HG02981 (cell line): ENCODE measurements at regions not wholly inside any gene's neighbourhood (a gene's known extent, or its start where the extent isn't known, plus 50 kb on each side); places are given as distances from the start of the nearest gene placed in this dataset.
"Not testable (repeated sequence)": the region's sequence is repeated elsewhere in the genome, so short reads cannot be mapped to it uniquely, and the experiment has no call there.

Experiments used
- ATAC-seq: cut with Tn5 transposase; IDR thresholded peaks from one replicate; pipeline ENCODE4 v1.9.1; 2021; ENCODE audit warnings: mild to moderate bottlenecking, moderate library complexity; ENCODE audit not compliant: unreplicated experiment

DNA sequence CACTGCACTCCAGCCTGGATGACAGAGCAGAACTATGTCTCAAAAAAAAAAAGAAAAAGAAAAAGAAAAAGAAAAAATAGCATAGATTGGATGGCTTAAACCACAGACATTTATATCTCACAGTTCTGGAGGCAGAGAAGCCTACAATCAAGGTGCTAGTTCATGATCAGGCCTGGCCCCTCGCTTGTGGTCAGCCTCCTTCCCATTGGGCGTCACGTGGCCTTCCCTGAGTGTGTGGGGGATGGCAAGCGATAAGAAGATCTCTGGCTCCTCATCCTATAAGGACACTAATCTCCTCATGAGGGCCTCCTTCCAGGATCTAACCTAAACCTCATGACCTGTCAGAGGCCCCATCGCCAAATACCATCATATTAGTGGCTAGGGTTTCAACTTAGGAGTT lies 320.2 kb upstream of the SPATA31A3 start:
- ATAC-seq: not testable (repeated sequence)

DNA sequence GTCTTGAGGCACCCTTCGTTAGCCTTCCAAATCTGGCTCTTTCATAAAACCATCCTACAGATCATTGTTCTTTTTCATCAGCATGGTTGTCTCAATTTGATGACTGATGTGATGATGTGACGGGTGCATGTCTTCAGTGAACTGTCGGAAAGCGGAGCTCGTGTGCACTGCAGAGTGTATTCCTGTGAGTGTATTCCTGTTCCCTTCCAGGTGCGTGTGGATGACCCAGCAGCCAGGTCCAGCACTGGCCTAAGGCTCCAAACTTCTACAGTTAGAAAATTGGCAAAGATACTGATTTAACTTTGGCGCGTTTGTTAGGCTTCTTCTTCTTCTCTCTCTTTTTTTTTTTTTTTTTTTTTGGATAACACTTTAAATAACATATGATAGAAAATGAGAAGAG lies 314.8 kb upstream of the SPATA31A3 start:
- ATAC-seq: not testable (repeated sequence)

DNA sequence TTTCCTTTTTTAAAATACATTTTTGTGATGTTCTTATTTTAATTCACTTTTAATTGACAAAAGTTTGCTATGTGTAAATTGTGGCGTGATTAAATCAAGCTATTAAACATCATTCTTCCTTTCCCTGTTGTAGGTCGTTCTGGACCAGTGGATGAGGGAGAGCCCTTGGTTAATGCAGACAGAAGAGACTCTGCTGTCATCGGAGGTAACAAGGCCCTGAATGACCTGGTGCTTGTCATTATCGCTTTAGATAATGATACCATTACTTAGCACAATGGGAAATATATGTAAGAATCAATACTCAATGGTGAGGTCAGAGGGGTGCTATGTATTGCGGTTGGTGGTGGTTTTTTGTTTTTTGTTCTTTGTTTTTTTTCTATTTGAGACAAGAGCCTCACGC lies 296.4 kb upstream of the SPATA31A3 start:
- not testable (repeated sequence) for ATAC-seq

DNA sequence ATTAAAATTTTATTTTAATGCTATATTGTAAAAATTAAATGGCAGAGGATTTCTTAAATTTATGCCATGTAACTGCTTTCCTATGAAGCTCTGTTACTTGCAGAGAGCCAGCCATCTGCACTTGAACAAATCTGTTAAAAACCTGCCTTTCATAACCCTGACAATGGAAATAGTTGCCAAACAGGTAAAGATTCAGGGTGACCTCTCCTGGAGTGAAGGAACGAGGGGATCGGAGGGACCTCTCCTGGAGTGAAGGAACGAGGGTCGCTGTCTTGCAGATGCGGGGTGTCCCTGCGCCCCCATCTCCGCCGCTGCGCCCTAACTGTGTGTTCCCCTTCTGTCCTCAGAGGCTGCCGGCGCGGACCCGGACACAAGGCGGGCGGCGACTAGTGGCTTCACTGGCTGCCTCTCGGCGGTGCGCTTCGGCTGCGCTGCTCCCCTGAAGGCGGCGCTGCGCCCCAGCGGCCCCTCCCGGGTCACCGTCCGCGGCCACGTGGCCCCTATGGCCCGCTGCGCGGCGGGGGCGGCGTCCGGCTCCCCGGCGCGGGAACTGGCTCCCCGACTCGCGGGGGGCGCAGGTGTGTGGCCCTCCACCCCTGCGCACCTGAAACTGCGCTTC lies 295.9 kb upstream of the SPATA31A3 start:
- not testable (repeated sequence) for ATAC-seq

DNA sequence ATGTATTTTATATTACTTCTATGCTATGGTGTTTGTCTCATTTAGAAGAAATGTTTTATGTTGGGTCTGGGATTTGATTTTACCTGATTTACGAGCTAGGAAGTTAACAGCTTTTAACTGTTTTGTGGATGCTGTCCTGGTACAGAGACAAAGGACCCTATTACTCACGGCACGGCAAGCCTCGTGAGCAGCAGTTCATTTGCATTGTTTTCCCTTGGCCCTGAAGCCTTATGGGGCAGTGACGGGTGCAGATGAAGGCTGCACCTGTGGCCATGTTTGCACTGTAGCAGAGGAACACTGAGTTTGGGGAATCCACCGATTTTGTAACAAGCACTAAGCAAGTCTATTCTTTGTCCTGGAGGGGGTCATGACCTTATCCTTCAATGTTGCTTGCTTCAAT lies 291.9 kb upstream of the SPATA31A3 start:
- ATAC-seq: not testable (repeated sequence)

DNA sequence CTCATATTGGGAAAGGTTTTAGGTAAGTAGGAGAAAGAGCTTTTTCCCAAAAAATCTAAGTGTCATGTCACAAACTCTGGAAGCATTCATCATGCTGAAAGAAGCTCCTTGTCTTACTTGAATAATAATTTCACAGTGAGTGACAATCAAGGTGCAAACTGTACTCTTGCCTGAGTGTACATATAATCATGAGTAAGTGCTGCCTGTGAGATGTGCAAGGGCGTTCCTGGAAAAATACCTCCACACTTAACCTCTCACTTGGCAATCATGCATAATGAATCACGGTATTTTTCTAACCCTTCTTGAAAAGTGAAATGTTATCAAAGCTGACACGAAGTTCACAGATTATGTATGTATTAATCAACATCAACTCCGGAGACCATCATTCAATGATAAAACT lies 289.2 kb upstream of the SPATA31A3 start:
- not testable (repeated sequence) for ATAC-seq

DNA sequence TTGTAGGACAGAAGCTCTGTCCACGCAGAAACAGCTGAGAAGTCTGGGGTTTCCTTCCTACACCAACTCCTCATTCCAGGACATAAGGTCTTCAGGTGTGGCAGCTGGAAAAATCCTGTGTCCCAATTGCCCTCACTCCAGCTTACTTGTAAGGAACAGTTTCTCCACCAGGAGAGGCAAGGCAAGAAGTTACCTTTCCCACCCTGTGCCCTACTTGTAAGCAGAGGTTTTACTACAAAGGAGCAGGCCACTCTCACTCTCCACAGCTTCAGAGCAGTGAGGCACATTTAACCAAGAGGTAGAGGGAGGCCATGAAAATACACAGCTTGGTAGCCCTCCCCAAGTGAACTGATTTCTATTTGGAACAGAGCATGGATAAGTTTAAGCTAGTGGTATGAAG lies 277.3 kb upstream of the SPATA31A3 start:
- not testable (repeated sequence) for ATAC-seq

DNA sequence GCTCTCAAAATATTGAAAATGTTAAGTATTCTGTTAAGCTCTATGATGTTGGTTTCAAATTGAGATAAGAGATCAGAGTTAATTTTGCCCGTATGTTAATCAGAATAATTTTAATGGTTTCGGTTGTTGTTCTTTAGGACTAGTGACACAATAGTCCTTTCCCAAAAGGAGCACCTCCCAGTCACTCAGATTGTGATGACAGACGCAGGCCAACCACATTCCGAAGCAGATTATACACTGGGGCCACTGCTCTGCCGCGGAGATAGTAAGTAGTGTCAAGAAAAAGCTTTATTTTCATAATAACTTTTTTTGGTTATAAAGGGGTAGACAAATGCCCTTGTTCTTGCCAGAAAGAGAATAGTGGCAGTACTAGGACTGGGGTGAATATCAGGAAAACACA lies 265.5 kb upstream of the SPATA31A3 start:
- ATAC-seq: not testable (repeated sequence)

DNA sequence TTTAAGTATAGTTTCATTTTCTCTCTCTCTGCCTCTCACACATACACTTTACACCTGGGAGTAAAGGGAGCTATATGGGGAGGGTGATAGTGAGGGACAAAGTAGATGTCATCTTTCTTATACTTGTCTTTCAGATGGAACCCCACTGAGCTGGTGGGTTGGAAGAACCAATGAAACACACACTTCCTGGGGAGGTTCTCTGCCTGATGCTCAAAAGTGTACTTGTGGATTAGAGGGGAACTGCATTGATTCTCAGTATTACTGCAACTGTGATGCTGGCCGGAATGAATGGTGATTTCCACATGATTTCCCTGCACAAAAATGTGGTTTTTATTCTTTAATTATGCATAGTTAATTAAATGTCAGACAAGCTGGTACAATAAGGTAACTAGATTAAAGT lies 256.6 kb upstream of the SPATA31A3 start:
- ATAC-seq: not testable (repeated sequence)

DNA sequence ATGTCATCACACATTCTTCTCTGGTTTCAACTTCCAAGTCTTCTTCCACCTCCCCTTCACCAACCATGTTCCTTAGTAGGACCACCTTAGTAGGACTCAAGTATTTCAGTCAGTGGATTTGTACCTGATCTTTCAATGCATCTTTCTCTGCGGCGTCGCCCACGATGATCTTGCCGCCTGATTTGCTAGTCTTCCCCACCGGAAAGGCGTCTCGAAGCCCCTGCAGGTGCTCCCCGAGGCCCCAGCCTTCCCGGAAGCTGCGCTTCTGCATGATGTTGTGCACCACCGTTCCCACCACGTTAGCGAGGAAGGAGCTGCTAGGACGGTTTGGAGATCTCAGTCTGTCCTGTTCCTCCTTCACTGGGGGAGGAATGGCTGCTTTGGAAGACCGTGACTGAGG lies 219.7 kb upstream of the SPATA31A3 start:
- ATAC-seq: not testable (repeated sequence)

DNA sequence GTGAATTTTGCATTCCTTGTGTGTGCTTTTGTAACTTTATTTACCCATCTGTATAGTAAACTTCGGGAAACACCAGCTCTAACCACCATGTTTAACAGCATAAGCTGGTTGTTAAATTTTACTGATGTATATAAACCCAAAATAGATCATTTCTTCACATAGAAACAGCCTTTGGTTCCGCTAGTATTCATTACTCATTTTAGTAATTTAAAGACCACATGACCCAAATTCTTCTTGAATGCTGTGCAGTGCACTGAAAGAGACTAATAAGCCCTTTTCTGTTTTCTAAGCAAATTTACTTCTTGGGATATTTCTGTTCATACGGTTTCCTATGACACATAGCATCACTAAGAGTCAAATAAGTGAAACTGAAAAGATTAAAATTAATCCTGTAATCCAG lies 218.5 kb upstream of the SPATA31A3 start:
- ATAC-seq: not testable (repeated sequence)

DNA sequence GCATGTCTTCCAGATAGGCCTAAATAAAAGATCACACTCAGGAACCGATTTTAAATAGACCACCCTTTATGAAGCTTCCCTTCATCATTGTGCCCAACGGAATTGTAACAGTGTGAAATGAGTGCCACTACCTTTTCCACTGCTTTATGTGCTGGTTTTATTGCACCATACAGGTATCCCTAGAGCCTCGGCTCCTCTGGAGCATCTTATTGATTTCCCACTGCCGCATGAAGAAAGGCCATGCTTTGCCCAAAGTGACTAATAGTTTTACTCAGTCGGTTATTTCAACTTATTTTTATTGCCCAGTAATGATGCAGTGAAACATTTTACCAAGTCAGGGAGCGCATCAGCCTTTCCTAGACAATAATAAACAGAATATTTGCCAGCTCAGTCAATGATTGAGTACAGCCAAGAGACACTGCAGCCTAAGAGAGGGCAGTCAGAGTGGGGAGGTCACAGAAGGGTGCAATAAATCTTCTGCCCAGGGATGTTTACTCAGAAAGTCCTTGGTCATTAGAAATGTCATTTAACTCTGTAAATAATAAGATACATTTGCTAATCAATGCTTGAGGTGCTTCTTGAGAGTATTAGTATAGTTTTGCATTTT lies 216.6 kb upstream of the SPATA31A3 start:
- not testable (repeated sequence) for ATAC-seq

DNA sequence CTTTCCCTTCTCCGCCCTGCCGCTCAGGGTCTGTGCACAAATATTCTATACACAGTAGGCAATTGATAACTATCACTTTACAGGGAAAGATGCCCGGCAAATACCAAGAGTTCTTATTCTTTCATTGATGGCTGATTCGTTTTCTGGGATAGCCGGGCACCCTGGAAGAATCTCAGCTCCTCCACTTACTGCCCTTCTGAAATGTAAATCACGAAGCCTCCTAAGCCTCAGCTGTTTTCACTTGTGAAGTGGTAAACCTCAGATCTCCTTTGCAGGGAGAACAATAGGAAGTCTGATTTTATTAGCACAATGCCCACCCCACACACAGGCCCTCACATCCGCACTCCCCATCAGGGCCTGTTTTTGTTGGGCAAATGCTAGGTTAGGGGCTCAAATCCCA lies 203.8 kb upstream of the SPATA31A3 start:
- ATAC-seq: not testable (repeated sequence)

DNA sequence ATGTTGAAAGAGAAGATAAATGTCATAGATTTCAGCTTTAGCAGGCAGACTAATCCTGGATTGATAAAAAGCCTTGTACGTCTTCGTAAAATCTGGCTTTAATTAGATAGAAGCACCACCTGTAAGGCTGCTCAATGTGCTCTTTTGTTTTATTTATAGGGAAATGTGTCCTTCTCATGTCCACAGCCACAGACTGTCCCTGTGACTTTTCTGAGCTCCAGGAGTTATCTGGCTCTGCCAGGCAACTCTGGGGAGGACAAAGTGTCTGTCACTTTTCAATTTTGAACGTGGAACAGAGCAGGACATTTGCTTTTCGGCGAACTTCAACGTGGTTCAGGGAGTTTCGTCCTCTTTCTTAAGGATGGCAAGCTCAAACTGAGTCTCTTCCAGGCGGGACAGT lies 203.0 kb upstream of the SPATA31A3 start:
- not testable (repeated sequence) for ATAC-seq

DNA sequence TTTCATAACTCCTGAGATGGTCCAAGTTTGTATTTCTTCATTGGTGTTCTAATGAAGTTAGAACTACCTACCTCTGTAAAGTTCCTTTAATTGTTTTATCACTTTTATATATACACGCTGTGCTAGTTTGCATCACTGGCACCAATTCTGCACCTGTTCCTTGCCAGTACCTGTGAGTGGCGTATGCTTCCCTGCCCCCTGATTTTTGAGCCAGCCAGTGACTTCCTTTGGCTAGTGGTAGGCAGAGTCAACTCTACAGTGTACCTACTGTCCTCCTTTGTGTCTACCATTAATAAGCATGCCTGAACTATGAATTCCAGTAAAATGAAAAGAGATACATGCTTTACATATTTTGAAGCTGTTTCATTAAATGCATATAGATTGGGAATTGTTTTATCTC lies 186.8 kb upstream of the SPATA31A3 start:
- ATAC-seq: not testable (repeated sequence)

DNA sequence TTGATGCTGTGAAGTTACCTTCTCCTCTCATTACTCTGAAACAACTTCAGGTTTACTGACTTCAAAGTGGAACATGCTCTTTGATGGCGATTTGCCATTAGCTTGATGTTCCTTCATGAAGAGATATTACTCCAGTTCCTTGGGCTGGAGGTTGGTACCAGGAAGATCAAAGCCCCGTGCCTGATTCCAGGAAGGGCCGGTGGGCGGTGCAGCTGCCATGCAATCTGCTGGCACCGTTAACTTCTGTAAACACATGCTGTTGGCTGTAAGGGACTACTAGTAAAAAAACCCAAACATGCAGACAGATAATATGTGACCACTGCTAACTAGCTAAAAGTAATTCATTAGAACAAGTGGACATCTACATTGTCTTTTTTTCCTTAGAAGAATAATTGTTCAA lies 182.8 kb upstream of the SPATA31A3 start:
- not testable (repeated sequence) for ATAC-seq

DNA sequence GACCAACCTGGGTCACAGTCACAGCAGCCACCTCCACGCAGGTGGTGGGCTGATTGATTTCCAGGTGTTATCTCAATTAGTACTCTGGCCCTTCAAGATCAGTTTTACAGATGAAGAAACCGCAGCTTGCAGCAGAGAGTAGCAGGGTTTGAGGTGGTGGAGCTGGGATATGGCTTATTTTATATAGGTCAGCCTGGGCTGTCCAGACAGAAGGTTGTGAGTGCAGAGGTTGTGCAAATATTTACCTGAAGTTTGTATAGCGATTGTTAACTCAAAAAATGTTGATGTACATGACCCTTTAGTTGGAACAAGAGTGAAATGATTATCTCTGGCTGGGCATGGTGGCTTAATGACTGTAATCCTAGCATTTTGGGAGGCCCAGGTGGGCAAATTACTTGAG lies 179.4 kb upstream of the SPATA31A3 start:
- ATAC-seq: not testable (repeated sequence)

DNA sequence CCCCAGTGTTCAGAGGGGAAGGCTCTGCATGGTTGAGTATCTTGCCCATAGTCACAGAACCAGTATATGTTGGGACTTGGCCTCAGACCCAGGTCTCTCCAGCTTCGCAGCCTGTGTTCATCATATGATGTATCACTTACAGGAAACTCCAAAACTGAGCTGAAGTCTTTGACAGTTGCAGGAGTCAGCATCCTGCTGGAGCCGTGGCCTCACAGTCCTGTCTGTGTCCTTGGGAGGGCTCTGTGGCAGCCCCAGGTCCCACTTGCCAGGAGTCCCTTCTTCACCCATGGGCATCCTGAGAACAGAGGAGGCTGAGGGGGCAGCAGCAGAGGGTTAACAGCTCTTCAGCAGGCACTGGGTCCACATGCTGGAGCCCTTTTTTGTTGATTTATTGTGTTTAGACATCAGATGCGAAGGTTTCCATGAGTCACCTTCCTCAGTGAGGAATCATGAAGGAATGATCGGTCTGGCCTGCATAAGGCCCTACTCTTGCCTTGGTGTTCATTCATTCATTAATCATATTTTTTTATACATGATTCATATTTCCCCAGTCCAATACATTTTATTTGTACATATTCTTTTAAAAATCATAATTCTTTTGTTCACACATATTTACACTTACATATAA lies 176.3 kb upstream of the SPATA31A3 start:
- ATAC-seq: not testable (repeated sequence)

DNA sequence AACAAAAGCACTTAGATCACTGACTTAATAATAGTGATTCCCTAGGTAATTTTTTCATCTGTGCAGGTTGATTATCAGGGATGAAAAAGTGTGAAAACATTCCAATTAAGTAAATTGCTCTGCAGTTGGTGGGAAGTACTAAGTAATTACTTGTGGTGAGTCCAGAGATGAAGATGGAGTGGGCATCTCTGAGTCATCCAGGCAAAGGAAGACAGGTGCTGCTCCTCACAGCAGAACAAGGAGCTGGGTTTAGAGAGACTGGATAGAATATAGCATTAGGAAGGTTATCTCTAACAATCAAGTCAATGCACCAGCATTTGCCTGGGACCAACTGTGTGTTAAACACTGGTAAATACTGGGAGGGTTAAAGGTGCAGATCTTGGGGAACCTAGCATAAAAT lies 174.0 kb upstream of the SPATA31A3 start:
- not testable (repeated sequence) for ATAC-seq

DNA sequence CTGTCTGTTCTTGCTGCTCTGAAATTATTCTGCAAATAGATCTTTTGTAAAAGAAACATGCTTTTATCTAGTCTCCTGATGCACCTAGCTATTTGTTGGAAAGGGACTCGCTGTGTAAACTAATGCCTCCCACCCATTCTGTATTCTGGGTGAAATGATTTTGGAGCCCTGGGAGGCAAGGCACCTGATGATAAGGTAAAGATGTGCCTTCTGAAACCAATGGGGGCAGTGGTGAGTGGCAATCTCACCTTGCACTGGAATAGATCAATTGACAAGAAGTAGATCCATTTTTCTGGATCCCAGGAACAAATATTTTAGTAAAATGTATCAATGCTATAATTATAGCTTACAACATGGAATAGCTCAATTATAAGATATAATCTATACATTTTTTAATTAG lies 170.5 kb upstream of the SPATA31A3 start:
- not testable (repeated sequence) for ATAC-seq

DNA sequence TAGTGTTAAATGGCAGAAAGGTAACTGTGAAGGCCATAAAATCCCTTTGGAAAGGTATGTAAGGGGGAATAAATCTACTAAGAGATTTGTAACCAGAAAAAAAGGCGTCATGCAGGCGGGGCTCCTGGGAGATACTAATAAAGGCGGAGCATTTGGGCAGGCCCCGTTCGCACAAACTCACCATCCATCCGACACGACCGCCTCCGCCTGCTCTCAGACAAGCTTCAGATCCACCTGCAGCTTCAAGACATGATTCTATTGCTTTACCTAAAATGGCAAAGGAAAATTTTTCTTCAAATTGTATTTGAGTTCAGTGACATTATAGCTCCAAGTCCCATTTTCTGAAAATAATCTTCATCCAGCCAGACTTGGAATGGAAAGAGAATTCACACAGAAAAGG lies 162.9 kb upstream of the SPATA31A3 start:
- ATAC-seq: not testable (repeated sequence)

DNA sequence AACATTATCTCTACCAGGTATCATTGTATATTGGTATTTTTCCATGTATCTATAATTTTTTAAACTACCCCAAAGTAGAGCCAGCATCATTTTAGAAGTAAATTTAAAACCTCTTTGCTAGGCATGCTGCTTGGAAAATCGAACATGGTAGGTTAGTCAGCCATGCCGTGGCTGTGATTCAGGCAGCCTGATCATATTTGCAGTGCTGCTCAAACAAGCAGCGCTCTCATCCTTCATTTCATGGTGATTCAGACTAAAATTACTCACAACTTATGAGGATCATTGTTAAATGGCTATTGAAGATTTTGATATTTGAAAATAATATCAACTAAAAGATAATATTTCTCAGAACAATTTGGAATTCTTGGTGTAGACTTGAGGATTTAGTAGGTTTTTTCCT lies 161.2 kb upstream of the SPATA31A3 start:
- ATAC-seq: not testable (repeated sequence)
